Psoas muscle (tissue), 7 donors: ENCODE measurements at regions not wholly inside any gene's neighbourhood (a gene's known extent, or its start where the extent isn't known, plus 50 kb on each side); places are given as distances from the start of the nearest gene placed in this dataset.

Experiments used
- ATAC-seq, 4 donors: fragments of 200-7000 bp; cut with Tn5 transposase; one replicate each; pipeline ENCODE4 v1.9.1; 2020; ENCODE audit warnings: moderate library complexity in 3 of 4, mild to moderate bottlenecking in 2 of 4
- DNase-seq, 2 donors: peaks; one replicate each; pipeline ENCODE4 v3.0.0-alpha.2; 2020
- H3K27ac ChIP-seq: fragments of 200-600 bp; one replicate; pipeline ENCODE4 v1.8.0; 2022
- H3K27me3 ChIP-seq, 3 donors: fragments of 200-600 bp in 1 of 3; one replicate each; pipeline versions ENCODE4 v1.6.1 to v1.8.0; 2013 to 2022; ENCODE audit warnings: low read length in 2 of 3, mild to moderate bottlenecking in 2 of 3, moderate library complexity in 1 of 3; ENCODE audit not compliant: insufficient read depth in 3 of 3
- H3K36me3 ChIP-seq, 2 donors: fragments of 200-600 bp in 1 of 2; one replicate each; pipeline versions ENCODE4 v1.6.1 to v1.8.0; 2013 to 2022; ENCODE audit warnings: low read depth in 1 of 2, mild to moderate bottlenecking in 1 of 2, moderate library complexity in 1 of 2; ENCODE audit not compliant: insufficient read depth in 1 of 2
- H3K4me1 ChIP-seq: fragments of 200-600 bp; one replicate; pipeline ENCODE4 v1.8.0; 2022
- H3K4me3 ChIP-seq: fragments of 200-600 bp; one replicate; pipeline ENCODE4 v1.8.0; 2022; ENCODE audit warnings: mild to moderate bottlenecking
- H3K9me3 ChIP-seq: fragments of 200-600 bp; one replicate; pipeline ENCODE4 v1.8.0; 2022
- CTCF ChIP-seq: fragments of 200-600 bp; IDR thresholded peaks from one replicate; pipeline ENCODE4 v1.8.0; 2022; ENCODE audit warnings: antibody characterized with exemption
- WGBS, 3 donors: extraction: QIAGEN DNeasy Blood & Tissue Kit; methylation state at CpG; one replicate each; pipeline versions ENCODE4 v1.1.6 to v1.1.7; 2013; 5-methylcytosine and 5-hydroxymethylcytosine counted together
- intact Hi-C, 2 donors: fragments of 100-400 bp; cut with DNase I; formaldehyde crosslinking; loops; one replicate each; pipeline versions ENCODE4 v1.11.0 to v1.14.2; 2022
- donor health status: healthy with polysubstance abuse.
- donor health status: DM: no; HTN: no; CAD: no; lungs with moderate emphysema.
- donor health status: Bipolar disorder and iron deficiency.
- donor health status: healthy.
- donor health status: DM: yes; HTN: yes; CAD: no.
- donor health status: DM: no; HTN: no; CAD: no.
- donor health status: DM: yes; HTN: yes; CAD: no.

DNA sequence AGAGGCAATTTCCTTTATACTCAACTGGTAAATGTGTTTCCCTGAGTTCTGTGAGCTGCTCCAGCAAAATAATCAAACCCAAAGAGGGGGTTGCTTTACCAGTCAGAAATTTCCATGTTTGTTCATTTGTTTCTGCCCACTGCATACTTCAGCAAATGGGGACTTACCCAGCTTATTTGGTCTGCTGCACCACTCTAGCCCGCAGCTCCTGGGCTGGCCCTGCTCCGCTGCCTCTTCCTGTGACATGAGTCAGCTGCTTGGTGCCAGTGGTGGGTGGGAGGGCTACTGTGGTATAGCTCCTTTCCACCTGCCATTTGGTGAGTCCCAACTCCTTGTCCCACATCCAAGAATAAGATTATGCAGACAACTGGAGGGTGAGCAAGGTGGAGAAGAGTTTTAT is 644.2 kb downstream of the MCTP2 start:
- no peaks in the 10 kb centered on the region for H3K27me3 ChIP-seq
- intact Hi-C loops: no loop called here

DNA sequence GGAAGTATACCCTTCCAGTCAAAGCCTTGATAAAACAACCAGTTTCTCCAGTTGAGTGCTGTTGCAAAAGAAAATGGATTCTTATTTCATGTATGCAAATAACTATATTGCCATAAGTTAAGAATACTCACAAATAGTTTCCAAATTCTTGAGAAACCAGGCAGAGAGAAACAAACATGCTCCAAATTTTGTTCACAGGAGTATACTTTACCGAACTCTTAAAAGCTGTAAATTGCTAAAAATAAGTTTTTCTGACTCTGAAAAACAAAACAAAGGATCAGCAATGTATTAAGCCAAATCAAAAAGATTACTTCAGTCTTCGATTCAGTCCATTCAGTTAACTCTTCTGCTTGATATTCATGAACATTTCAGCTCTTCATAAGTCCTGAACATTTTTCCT is 646.5 kb downstream of the MCTP2 start:
- H3K27ac ChIP-seq: no peak overlapping the region
- no peak for ATAC-seq
- intact Hi-C loops: no loop called here
- no peaks in the 10 kb centered on the region for H3K4me1 ChIP-seq
- DNase-seq: no peak
- H3K36me3 ChIP-seq: no peaks in the 10 kb centered on the region
- TF ChIP-seq CTCF: no peak
- 54 to 87% (median 79%) methylated on average over 2 of the region's 2 CpGs for whole genome bisulfite sequencing, 3 donors
- H3K4me3 ChIP-seq: no peak overlapping the region
- no peaks in the 10 kb centered on the region for H3K27me3 ChIP-seq
- H3K9me3 ChIP-seq: no peaks in the 10 kb centered on the region

More for the DNA sequence above, 644.2 kb downstream of the MCTP2 start:
- Histone ChIP-seq H3K27ac (no peak overlapping the region), H3K4me3 (no peak overlapping the region), H3K36me3 (no peaks in the 10 kb centered on the region), H3K9me3 (no peaks in the 10 kb centered on the region), H3K4me1 (no peaks in the 10 kb centered on the region)
- 74 to 91% (median 87%) methylated on average over 2 of the region's 2 CpGs for WGBS, 3 donors
- ATAC-seq: no peak
- no peak for DNase-seq
- TF ChIP-seq CTCF: no peak

DNA sequence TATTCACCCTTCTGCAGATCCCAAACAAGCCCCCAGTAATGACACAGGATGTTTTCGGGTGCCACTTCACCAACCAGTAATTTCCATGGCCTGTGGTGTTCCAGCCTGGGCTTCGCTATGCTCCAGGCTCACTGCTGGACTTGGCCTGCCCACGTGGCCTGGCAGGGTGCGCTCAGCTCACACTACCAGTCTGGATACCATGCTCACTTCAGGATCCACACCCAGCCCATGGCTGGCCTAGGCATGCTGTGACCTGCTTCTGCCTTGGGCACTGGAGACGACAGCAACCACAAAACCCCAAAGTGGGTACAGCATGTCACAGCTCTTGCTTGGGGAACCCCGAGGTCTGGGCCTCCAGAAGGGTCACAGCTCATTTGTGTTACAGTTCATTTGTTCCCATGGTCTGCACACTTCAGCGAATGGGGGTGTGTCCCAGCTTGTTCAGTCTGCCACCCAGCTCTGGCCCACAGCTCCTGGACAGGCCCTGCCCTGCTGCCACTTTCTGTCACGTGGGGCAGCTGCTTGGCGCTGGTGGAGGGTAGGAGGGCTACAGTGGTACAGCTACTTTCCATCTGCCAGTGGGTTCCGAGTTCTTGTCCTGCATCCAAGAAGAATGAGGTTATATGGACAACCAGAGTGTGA is 650.8 kb downstream of the MCTP2 start:
- ATAC-seq (no peak), DNase-seq (no peak)
- no peaks in the 10 kb centered on the region for H3K4me1 ChIP-seq
- H3K27me3 ChIP-seq: no peaks in the 10 kb centered on the region
- WGBS, 3 donors: 79 to 91% (median 85%) methylated on average over 10 of the region's 10 CpGs
- H3K27ac ChIP-seq: no peak overlapping the region
- no peak overlapping the region for H3K4me3 ChIP-seq
- peaks cover 19% of the 10 kb centered on the region for H3K9me3 ChIP-seq
- no peak for TF ChIP-seq CTCF
- no peaks in the 10 kb centered on the region for H3K36me3 ChIP-seq
- intact Hi-C loops: no loop called here

GRCh38 chr15:94887391-94887790 is 656.0 kb downstream of the MCTP2 start:
- no peak overlapping the region for H3K4me3 ChIP-seq
- H3K27ac ChIP-seq: no peak overlapping the region
- H3K36me3 ChIP-seq: no peaks in the 10 kb centered on the region
- intact Hi-C loops: no loop called here
- TF ChIP-seq CTCF: no peak
- H3K9me3 ChIP-seq: peaks cover 19% of the 10 kb centered on the region
- H3K27me3 ChIP-seq: no peaks in the 10 kb centered on the region
- no peak for ATAC-seq
- no peak for DNase-seq
- H3K4me1 ChIP-seq: no peaks in the 10 kb centered on the region

GRCh38 chr15:94889153-94889552 is 657.8 kb downstream of the MCTP2 start:
- 89 to 95% (median 94%) methylated on average over 5 of the region's 5 CpGs for WGBS, 3 donors
- peaks cover 6% of the 10 kb centered on the region for H3K9me3 ChIP-seq
- no peak for TF ChIP-seq CTCF
- ATAC-seq: no peak
- H3K27me3 ChIP-seq: no peaks in the 10 kb centered on the region
- H3K4me3 ChIP-seq: no peak overlapping the region
- intact Hi-C loops: no loop called here
- H3K4me1 ChIP-seq: no peaks in the 10 kb centered on the region
- no peaks in the 10 kb centered on the region for H3K36me3 ChIP-seq
- no peak overlapping the region for H3K27ac ChIP-seq
- no peak for DNase-seq
